CD4-positive, alpha-beta T cell treated with Interferon gamma for 1 hour (primary cell): ENCODE measurements at regions not wholly inside any gene's neighbourhood (a gene's known extent, or its start where the extent isn't known, plus 50 kb on each side); places are given as distances from the start of the nearest gene placed in this dataset.

Experiments used
- DNase-seq: peaks from one replicate; pipeline ENCODE4 v3.0.0-alpha.2; 2020

DNA sequence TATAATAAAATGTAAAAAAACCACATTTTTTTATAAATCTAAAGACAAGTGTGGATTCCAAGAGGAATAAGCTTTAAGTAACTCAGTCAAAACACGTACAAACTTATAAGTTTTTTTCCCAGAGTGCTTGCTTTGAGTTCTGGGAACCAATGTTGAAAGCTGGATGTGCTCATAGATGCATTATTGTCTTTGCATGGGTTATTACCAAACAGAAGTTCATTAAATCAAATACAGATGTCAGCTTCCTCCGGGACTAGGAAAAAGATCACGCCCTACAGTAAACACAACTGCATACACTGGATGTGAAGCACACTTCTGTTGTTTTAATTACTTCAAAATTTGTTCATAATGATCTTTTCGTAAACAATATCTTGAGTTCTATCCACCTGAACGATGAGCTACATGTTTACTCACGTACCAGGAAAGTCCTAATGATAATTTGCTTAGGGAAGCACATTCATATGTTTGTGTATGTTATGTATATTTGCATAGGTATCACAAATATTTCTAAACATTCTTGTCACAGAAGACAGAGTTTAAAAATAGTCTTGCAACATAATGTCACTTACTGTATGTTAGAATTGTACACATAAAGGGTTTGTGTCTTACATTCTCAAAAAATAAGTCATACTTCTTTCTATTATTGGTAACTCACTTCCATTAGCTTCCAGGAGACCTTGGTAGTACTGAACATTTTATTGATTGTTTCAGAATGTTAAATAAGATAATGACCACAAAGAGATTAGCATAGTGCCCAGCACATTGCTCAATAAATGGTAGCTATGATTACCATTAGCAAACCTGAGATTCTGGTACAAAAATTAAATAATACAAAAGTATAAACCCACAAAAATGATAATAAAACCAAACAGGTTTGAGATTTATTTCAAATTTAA lies 427.4 kb downstream of the CETN3 start:
- no peak for DNase-seq

GRCh38 chr5:89981021-89981420 lies 428.5 kb downstream of the CETN3 start:
- no peak for DNase-seq

GRCh38 chr5:89973516-89973915 lies 436.0 kb downstream of the CETN3 start:
- no peak for DNase-seq

DNA sequence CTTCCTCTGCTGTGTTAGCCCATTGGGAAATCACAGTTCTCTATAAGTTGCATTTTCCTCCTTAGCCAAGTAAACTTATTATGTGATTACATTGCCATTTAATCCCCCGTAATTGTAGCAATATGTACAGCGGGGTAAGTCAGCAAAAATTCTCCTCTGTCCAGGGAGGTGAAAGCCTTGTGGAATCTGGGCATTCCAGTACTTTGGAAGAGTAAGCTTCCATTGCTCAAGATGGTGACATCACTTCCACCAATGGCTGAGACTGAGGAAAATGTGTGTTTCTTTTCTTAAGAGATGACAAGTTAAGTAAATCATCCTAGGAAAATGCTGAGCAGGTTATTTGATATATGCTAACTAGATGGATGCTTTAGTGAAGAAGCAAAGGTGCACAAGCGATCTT lies 436.7 kb downstream of the CETN3 start:
- no peak for DNase-seq

GRCh38 chr5:89968958-89969381 lies 440.6 kb downstream of the CETN3 start:
- DNase-seq = no peak

DNA sequence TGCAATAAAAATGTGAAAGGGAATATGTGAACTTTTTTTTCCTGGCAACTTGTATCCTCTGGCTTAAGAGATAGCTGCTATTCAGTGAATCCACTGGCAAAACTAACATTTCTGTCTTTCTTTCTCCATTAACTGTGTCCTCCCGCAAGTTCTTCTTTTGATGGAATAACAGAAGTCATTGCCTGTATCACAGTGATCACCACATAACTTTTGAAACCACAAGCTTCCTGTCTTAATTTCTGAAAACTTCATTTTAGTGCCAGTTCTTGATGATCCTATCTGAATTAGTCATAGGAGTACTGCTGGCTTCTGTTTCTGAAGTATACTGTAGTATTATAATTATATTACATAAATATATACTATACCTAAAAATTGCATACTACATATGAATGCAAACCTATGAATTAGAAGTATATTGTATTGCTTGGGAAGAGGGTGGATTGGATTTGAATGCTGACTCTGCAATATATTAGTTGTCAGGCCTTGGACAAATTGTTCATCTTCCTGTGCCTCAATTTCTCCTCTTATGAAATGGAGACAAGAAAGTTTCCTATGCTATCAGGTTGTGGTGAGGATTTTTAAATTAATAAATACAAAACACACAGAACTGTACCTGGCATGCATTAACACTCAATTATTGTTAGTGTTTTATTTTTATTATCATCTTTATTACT lies 441.6 kb downstream of the CETN3 start:
- no peak for DNase-seq

- no peak for DNase-seq
Observed at GRCh38 chr5:89956838-89957237, 452.7 kb downstream of the CETN3 start.

- DNase-seq = no peak
Observed at GRCh38 chr5:89954916-89955315, 454.6 kb downstream of the CETN3 start.

DNA sequence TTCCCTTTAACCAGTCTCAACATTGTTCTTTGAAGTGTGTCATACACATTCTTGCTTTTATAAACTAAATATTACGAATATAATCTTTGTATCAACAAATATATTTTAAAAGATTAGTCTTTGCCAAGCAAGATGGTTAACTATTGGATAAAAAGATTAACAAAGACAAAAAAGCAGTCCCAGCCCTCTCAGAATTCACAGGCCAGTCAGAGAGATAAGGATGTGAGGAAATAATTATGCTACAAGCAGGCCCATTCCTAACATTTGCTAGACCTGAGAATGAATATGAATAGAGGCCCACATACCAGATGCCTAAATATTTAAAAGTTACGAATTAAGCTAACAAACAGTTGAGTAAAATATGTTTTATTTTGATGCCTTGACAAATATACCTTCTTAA lies 457.7 kb downstream of the CETN3 start:
- DNase-seq = no peak

GRCh38 chr5:89950234-89950633 lies 459.3 kb downstream of the CETN3 start:
- DNase-seq = no peak

GRCh38 chr5:89948977-89949376 lies 460.6 kb downstream of the CETN3 start:
- no peak for DNase-seq

GRCh38 chr5:89946916-89947315 lies 462.6 kb downstream of the CETN3 start:
- no peak for DNase-seq

DNA sequence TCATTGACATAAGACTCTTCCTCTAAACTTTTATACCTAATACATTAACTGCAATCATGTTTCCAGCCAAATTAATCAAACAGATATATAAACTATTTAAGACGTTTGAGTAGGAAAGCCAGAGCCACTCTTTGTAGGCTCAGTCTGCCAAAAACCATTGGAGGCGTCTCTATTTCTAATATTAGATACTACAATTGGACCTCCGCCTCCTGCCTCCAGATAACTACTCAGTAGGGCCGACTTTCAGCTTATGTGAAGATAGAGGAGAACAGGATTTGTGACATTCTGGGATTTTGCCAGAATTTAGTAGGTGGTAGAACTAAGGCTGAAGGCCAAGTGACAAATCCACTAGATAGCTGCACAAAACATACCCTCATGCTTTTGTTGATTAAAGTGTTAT lies 463.0 kb downstream of the CETN3 start:
- no peak for DNase-seq

DNA sequence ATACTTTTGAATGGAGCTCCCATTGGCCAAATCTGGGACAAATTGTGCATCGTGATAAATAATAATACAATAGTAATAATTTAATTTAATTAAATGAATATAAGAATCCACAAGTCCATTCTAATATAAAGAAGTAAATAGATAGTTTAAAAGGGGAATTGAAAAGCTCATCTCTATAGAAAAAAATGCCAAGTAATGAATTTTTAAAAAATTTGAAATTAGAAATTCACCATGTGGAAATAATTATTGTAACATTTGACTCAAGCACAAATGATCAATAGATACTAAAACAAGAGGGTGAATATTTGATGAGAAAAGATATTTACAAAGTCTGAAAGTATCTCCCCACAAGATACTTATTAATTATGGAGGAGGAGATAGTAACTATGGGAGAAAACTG lies 467.4 kb downstream of the CETN3 start:
- DNase-seq = no peak

DNA sequence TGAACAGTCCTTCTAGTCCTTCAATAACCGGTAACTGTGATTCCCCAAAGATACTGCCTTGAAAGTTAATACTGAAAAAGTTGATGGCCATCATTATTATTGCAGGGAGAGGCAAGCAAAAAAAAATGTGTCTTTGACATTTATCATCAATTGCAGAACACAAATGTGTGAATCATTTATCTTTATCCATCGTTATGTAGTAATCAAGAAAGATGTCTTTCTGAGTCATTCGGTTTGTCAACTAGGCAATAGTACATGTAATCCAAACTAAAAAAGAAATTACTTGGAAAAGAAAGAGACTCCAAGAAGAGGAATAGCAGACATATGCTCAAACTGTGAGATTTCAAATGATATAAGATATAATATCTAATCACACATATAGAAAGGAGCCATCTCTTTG lies 473.0 kb downstream of the CETN3 start:
- DNase-seq = no peak

DNA sequence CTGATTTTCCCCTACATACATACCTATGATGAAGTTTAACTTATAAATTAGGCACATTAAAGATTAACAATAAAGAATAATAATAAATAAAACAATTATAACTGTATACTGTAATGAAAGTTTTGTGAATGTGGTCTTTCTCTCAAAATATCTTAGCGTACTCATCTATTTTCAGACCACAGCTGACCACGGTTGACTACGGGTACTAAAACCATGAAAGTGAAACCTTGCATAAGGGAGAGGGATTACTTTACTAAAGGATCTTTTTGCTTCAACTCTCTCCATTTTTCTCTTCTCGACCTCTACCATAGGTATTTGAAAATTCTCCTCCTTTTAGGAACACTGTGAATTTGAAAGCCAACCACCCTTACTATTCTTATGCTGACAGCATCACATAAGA lies 475.5 kb downstream of the CETN3 start:
- no peak for DNase-seq

- no peak for DNase-seq
Observed at GRCh38 chr5:89932771-89933181, 476.8 kb downstream of the CETN3 start.

DNA sequence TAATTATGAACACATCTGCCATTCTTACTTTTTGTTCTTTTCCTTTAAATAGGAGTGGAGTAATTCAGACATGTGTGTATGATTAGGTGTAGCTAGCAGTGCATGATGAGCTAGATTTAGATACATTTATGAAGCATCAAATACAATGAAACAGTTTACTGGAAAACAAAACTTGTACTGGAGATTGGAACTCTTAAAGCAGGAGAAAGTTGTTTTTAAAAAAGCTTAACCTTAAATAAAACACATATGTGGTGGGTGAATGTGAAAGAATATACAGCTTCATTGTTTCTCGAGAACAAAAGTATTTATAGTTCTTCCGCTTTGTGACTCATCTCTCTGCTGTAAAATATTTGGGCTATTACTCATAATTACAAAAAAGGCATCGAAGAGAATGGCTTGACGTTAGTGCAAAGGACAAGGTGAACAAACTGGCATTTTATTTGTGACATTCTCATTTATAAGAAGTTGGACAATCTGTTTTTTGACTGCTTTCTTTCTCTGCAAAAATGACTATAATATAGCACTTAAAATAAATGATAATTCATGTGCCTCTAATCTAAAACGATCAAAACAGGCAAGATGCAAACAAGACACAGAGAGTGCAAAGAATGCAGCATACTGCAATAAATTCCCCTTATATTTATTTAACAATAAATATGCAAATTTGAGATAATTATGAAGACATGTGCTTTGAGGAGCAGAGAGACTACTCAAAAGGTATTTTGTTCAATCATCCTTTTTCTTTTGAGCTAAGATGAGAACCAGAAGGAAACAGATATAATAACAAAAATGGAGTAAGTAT lies 478.8 kb downstream of the CETN3 start:
- no peak for DNase-seq

- no peak for DNase-seq
Observed at GRCh38 chr5:89929834-89930233, 479.7 kb downstream of the CETN3 start.

- DNase-seq = no peak
Observed at GRCh38 chr5:89929173-89929572, 480.4 kb downstream of the CETN3 start.

- DNase-seq = no peak
Observed at GRCh38 chr5:89922161-89922560, 487.4 kb downstream of the CETN3 start.

- DNase-seq = no peak
Observed at GRCh38 chr5:89917112-89917511, 492.4 kb downstream of the CETN3 start.

GRCh38 chr5:89916131-89916530 lies 493.4 kb downstream of the CETN3 start:
- DNase-seq = no peak

GRCh38 chr5:89908876-89909275 lies 500.7 kb downstream of the CETN3 start:
- no peak for DNase-seq
